ENCODE measurements at regions not wholly inside any gene's neighbourhood (a gene's known extent, or its start where the extent isn't known, plus 50 kb on each side); places are given as distances from the start of the nearest gene placed in this dataset.

DNA sequence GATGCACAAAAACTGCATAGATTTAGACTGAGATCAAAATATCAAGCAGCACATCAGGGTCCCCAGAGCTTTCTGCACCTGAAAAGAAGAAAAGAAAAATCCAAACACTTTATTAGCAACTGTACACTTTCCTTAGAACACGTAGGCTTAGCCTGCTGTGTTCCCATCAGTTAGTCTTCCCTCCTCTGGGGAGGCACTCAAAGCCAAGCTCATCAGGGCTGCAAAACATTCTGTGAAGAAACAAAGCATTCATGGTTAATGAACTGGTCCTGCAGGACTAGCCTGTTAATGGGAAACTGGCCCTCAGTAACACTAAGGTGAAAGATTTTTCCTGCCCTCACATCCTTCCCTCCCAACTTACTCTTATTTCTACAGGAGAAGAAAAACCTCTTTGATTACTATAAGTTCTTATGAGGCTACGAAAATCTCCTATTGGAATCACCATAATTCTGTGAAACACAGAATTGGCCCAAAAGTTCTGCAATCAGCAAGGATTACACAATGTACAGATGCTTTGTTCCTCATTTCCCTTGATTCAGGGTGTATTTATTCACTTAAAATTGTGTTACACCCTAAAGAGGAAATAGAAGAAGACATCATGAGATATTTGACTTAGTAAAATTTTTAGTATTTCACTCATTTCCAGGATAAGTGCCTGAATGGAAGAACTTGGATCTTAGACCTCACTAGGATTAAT is 901.0 kb upstream of the MAP3K7 start:
- DNase-seq, result no peak

DNA sequence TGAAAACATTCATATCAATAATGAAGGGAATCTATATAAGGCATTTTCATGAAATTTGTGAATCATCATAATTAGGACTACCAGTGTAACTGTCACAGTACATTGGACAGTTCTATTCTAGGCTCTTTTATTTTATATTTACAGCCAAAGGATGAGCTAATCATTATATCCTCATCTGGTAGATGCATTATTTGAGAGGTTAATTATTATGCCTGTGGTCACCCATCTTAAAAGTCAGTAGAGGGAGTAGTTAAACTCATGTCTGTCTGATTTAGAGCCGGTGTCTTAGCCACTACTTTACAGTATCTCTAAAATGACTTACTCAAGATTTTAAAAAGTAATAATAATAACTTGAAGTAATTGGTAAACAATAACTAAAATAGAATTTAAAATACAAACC is 899.3 kb upstream of the MAP3K7 start:
- no peak for DNase-seq

DNA sequence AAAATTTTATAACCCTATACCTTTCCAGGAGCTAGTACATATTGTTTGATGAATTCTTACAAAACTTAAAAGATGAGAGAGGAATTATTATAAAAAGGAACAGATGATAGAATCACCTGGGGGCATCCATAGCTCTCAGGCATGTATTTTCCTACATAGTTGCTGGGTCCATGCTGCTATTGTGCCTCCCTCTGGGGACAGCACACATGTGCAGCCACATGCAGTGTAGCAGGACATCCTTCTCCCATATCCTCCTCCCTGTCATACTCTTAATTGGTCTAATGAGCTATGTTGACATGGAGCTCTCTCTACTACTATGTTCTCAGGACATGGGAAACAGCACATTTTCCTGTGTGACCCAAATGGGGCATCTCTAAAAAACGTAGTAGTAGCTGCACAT is 898.2 kb upstream of the MAP3K7 start:
- DNase-seq, result no peak

DNA sequence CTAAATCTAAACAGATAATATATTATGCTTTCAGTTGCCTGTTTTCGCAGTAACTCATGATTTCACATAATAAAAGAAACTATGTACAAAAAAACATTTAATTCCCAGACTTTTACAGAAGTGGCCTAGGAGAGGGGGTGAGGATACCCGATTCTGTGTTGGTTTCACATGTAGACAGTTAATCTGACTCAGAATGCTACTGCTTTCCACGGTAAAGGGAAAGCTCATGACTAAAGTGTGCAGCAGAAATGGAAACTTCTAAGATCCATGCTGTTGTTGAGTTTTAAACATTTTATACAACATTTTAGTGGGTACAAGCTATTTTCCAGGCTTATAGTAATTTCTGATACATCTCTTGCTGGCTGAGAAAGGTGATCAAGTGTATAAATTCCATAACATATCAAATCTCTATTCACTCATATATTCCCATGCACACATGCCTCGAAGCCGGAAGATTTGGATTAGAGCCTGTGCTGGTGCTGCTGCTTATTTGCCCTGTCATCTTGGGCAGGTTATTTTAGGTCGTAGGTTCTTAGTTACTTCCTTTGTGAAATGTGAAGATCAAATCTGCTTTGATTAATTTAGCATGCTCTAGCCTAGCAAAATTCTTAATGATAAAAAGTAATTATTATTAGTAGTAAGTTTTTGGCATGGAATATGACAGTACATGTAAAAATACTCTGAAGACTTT is 896.7 kb upstream of the MAP3K7 start:
- DNase-seq, result no peak

DNA sequence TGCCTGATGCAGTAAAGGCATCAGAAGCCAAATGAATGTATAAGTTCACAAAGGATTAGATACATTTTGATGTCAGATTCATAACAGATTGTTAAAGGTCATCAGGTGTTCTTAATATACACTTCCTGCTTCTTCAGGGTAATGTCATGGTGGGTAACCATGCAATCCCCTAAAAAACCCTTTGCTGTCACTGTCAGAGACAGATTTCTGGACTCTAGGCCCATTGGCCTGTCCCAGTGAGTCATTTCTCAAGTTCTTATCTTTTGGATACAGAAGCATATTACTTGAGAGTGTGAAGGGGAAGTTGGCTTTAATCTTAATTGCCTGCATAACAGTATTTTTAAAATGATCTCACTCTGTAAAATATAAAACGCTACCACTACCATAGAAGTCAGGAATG is 895.6 kb upstream of the MAP3K7 start:
- no peak for DNase-seq

DNA sequence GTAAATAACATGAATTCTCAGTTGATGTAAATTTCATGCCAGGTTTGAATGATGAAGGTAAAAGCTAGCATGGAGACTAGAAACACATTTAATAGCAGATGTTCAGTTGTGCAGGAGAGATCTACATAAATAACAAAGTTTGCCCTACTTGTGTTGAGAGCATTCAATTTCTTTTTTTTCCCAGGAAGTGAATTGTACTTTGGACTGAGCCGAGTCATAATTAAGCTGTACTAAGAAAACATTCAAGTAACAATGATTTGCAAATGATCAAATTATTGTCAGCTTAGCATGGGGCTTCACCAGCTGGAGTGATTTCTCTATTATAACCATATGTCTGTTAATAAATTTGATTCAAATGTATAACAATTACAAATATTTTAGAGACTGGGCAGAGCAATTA is 893.5 kb upstream of the MAP3K7 start:
- peak; percentile 94 for DNase-seq

DNA sequence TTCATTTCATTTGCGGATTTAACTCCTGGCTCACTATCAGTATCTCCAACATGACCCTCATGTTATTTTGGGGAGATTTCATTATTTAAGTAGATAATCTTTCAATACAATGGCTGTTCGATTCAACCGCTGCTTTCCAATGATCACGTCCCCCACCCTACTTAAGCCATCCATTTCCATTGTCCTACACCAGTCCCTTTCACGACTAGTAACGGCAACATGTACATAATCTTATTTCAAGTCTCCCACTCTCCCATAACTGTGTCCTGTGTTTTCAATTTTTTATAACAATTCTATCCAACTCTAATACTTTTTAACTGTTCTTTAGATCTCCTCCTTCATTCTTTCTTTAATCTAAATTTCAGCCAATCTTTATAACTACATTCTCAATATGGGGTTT is 890.8 kb upstream of the MAP3K7 start:
- no peak for DNase-seq

DNA sequence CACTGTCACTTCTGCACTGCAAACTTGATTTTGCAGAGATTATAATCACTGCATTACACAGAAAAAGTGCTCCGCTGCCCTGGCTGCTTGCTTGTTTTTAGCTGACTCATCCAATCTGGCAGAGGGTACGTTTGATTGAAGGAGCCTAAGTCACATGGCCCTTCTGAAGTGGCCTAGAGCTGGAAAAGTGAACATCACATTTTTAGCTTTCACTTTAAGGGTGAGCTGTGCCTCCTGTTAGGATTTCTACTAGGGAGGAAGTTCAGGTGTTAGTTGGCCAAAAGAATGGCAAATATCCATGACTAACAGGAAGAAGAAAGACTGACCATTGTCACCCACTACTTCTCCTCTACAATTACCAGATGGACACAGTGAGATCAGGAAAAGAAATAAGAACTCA is 889.1 kb upstream of the MAP3K7 start:
- DNase-seq, result no peak

DNA sequence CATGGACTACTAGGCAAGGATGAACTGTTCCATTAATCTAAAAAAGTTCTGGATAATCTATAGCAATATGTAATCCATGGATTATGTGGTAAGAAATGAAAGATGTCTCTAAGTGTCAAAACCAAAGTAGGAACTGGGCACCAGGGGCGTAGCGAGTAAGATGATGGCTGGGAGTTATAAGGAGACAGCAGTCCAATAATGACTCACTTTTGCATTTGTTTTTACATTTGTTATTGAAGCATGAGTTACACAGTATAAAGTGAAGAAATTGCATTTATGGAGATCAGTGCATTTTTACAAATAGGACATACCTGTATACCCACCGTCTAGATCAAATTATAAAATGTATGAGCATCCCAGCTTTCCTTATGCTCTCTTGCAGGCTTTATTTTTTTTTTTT is 878.5 kb upstream of the MAP3K7 start:
- no peak for DNase-seq

DNA sequence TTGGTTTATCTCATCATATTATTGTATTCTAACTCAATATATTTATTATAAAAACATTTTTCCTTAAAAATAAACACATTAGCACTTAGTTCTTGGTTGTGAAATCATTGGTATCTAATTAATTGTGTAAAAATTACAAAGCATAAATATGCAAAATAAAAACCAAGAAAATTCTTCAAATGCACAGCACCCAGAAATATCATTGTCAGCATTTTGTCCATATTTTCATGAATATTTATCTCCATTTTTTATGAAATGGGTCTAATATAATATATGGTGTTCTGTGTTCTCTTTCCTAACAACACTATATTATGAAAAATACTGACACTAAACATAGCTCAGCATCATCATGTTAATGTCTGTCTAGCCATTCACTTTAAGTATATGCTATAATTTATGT is 877.8 kb upstream of the MAP3K7 start:
- no peak for DNase-seq

DNA sequence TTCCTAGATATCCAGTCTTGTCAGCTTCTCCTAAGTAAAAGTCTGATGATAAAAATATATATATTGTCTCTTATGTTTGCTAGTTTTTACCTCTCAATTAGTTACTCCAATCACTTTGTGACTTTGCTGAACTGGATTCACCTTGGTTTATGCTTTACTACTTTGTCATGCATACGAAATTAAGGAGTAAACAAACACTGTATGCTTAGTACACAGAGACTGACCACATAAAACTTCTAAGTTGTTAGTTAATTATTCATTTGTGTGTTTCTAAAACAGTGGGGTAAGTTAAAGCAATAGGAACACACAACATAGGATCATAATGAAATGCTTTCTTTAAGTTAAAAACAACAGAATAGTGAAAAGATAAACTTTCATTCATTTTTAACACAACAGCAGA is 877.3 kb upstream of the MAP3K7 start:
- DNase-seq, result no peak

DNA sequence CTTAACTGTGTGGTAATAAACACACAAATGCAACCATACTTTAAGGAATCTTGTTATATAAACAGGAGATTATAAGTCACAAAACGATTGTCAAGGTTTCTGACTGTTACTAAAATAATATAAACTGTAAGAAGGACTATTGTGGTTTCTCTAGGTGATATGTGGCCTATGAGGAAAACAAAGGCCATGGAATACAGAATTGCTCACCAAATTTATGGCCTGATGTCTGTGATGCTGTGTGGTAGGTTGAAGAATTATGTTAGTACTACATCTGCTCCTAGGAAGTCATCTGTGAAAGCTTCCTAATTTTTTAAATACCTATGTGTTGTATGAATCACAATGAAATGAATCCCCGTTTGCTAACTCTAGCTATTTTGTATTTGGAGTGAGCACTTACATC is 875.4 kb upstream of the MAP3K7 start:
- DNase-seq, result no peak

DNA sequence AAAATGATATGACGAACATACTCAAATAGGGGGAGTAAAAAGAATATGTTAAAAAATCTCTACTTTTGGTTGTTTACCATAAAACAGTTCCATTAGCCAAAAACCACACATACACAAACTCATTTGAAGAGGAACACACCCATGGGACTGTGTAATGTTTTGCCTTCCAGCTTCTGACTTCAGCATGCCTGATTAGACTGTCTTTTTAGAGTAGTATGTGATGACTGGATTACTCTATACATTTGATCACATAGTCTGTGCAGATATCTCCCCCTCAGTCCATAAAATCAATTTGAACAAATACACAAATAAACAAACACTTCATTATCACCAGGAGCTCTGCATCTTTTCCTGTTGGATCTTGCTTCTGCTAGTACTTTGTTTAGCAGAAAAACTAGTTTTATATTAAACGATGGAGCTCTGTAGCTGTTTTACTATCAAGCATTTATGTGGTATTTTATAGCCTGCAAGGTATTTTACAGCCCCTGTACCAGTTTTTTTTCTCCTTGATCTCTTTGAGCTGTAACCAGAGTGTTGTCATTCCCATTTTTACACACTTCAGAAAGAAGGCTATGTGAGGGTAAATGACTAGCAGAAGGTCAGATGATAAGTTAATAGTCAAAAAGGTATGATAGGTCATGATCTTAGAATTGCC is 866.5 kb upstream of the MAP3K7 start:
- DNase-seq, result no peak

DNA sequence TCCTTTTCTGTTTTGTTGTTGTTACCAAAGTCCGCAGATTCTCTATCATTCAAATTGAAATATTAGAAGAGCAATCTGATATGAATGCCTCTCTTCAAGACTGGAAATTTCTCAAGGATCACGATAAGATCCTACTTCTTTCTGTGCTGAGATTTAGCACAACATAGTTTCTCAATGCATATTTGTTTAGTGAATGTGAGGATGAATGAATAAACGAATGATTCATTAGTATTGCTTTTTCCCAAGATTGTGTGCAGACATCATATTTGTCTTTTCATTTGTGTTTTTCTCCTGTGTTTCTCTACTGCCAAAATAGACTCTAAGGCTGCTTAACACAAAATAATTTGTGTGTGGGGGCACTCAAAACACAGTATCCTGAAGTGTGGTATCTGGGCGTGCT is 862.7 kb upstream of the MAP3K7 start:
- no peak for DNase-seq

DNA sequence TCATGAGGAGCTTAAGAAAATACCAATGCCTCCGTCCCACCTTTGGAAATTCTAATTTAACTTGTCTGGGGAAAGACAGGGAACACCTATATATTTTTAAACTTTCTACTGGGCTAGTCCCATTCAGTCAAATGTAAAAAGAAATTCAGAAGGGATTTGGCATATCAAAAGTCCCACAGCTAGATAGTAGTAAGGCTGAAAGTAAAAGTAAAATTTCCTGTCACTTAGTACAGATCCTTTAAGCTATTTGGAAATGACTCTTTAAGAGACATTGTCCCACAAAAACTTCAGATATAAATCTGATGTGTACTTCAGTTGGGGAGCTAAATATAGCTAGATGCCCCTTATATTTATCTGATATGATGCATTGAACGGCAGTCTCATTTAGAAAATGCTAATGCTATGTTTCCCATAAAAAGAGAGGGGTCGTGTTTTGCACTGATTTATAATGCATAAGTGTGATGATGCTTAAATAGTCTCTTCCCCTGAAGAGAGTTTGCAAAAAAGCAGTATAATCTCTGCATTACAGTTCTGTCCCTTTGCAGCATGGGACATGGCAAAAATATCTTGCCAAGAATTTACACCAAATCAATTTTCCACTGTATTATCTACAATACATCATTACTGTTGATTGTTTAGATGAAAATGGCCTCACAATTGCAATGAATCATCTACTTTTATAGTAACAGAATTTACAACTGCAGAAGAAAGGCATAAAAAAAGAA is 860.8 kb upstream of the MAP3K7 start:
- DNase-seq, result no peak

DNA sequence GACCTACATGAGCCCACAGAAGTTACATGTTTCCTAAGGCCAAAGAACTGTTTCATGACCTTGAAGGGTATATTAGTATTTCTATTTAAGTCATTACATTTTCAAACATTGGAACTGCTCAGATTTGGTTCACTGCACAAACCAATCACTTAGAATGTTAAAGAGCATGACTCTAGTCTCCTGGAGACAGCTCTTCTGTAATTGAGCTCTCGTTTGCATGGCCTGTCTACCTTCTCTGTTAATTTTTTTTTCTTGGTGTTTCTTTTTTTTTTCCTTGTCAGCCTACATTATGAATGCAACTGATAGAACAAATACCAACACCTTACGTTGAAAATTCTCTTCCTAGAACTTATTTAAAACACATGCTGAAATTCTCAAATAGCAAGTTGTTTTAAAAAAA is 860.2 kb upstream of the MAP3K7 start:
- no peak for DNase-seq

DNA sequence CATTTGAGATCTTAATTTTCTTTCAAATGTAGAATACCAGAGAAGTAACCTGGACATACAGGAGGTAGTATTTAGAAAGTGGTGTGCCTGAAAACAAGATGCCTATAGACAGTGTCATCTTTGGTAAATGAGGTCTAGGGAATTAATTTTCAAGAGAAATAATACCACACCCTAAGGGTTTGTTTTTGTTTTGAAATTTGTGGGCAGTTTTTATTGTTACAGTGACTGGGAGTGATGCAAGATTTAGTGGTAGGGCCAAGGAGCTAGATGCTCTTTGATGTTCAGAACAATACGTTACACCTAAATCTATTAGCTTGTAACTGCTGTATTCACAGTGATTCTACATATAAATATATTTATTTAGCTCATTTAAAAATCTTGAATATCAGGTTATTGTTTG is 856.5 kb upstream of the MAP3K7 start:
- DNase-seq, result no peak

DNA sequence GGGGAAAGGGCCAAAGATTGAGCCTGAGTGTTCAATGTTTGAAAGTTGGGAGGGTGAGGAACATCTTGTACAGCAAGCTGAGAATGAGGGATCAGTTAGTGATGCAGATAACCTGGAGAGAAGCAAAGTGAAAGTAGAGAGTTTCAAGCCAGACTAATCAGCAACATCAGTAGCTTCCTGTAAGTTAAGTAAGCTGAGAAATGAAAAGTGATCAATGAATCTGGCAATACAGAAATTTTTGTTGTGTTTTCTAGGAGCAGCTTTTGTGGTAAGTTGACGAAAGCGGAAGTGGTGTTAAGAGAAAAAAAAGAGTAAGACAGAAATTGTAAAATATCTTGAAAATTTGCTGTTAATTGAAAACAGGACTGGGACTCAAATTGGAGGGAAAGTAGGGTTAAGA is 855.5 kb upstream of the MAP3K7 start:
- DNase-seq, result no peak

DNA sequence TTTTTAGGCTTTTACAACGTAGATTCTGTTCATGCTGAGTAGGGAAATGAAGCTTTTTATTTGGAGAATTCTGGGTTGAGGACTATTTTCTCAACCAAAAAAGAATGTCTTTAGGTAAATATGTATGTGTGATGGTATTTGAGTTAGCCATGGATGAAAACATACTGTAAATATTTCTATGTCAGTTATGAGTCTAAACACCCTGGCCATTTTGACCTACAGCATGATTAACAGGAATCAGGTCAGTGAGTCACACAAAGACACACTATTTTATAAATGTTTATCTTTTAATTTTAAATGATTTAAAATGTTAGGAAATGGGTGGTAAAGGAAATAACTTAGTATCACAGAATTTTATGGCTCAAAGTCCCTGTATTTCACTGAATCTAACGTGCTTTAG is 851.7 kb upstream of the MAP3K7 start:
- DNase-seq, result no peak

DNA sequence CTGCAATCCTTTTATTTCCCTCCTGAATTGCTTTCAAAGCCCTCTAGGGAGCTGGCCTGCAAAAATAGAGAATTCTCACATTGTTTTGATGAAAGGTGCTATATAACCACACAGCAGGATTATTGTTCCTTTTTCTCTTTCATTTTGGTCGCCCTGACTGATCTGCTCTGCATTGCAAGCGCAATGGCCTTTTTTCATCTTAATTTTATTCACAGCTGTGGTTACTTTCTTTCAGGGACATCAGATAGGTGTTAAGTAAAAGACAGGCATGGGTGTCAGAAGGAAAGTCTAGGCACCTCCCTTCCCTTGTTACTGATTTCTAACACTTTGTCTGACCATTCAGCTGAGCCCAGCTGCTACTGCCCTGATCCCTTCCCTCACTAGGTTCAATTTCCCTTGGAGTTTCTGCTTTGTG is 850.5 kb upstream of the MAP3K7 start:
- no peak for DNase-seq

DNA sequence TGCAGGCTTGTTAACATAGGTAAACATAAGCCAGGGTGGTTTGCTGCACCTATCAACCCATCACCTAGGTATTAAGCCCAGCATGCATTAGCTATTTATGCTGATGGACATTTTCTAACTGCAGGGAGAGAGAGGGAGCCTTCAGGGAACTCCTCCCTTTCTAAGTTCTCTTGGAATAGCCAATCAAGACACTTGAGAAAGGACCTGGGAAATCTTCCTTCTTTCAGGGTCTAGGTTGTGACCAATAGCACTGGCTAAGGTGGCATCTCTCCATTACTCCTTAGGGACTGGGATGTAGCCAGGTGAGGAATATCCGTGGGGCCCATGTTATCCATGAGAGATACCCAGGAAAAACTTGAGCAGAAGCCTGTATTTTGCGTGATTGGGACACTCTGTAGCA is 849.6 kb upstream of the MAP3K7 start:
- DNase-seq, result no peak

DNA sequence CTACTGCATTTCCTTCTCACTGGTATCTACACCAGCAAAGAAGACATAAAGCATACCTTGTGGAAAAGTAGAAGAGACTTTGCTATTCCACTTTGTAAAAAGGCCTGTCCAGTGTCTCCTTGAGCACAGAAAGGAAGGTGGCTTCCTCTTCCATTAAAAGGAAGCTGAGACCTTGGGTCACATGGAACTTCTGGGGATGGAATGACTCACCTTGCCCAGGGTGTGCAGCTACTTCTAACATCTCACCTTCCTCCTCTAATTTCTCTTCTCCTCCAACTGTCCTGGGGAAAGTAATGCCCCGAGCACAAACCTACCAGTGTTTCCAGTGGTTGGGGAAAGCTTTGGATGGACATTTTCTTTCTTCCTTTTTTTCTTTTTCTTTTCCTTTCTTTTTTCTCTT is 848.8 kb upstream of the MAP3K7 start:
- no peak for DNase-seq

DNA sequence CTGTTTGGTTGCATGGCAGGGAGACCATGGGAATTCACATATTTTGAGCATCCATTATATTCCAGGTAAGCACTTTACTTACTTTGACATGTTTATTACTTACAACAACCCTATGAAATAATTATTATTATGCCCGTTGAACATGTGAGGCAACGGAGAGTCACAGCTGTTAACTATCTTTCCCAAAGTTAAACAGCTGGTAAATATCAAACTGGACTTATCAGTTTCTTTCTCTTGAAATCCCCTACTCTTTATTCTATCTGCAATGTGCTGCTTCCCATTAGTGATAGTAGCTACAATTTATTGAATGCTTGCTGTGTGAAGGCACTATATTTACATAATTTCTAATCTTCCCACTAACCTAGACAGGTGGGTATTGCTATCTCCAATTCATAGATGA is 847.7 kb upstream of the MAP3K7 start:
- no peak for DNase-seq
